ENCODE measurements at regions not wholly inside any gene's neighbourhood (a gene's known extent, or its start where the extent isn't known, plus 50 kb on each side); places are given as distances from the start of the nearest gene placed in this dataset.

- peaks cover 0 to 3% of the 10 kb centered on the region in 2 donors for H3K4me1 ChIP-seq
- no peak for DNase-seq (ENCODE audit: low spot score)
- no peak overlapping the region for H3K27ac ChIP-seq
- H3K9me3 ChIP-seq: no peaks in the 10 kb centered on the region
- TF ChIP-seq CTCF (IDR thresholded peaks at IDR 0.05): no peak
- H3K4me3 ChIP-seq: no peak overlapping the region
- H3K27me3 ChIP-seq: no peaks in the 10 kb centered on the region
- H3K36me3 ChIP-seq: no peaks in the 10 kb centered on the region
These were observed 997.6 kb upstream of the CITED2 start for GRCh38 chr6:140372064-140372463.

GRCh38 chr6:140370976-140371870 is 996.8 kb upstream of the CITED2 start:
- DNase-seq (ENCODE audit: low spot score): no peak
- H3K4me3 ChIP-seq: no peak overlapping the region
- H3K9me3 ChIP-seq: no peaks in the 10 kb centered on the region
- H3K36me3 ChIP-seq: no peaks in the 10 kb centered on the region
- no peak for TF ChIP-seq CTCF (IDR thresholded peaks at IDR 0.05)
- H3K27ac ChIP-seq: peak overlapping the region in 1 of 2 donors; percentile 16
- no peaks in the 10 kb centered on the region for H3K27me3 ChIP-seq
- H3K4me1 ChIP-seq: peaks cover 0 to 3% of the 10 kb centered on the region in 2 donors

GRCh38 chr6:140370441-140370840 is 996.0 kb upstream of the CITED2 start:
- TF ChIP-seq CTCF (IDR thresholded peaks at IDR 0.05): no peak
- H3K9me3 ChIP-seq: no peaks in the 10 kb centered on the region
- H3K4me1 ChIP-seq: peaks cover 0 to 3% of the 10 kb centered on the region in 2 donors
- H3K27me3 ChIP-seq: no peaks in the 10 kb centered on the region
- no peak for DNase-seq (ENCODE audit: low spot score)
- no peak overlapping the region for H3K4me3 ChIP-seq
- H3K36me3 ChIP-seq: no peaks in the 10 kb centered on the region
- H3K27ac ChIP-seq: no peak overlapping the region

GRCh38 chr6:140366991-140367390 is 992.5 kb upstream of the CITED2 start:
- no peak for TF ChIP-seq CTCF (IDR thresholded peaks at IDR 0.05)
- peaks cover 0 to 3% of the 10 kb centered on the region in 2 donors for H3K4me1 ChIP-seq
- H3K27me3 ChIP-seq: no peaks in the 10 kb centered on the region
- DNase-seq (ENCODE audit: low spot score): no peak
- no peaks in the 10 kb centered on the region for H3K9me3 ChIP-seq
- H3K36me3 ChIP-seq: no peaks in the 10 kb centered on the region
- H3K27ac ChIP-seq: no peak overlapping the region
- no peak overlapping the region for H3K4me3 ChIP-seq

- no peak for DNase-seq (ENCODE audit: low spot score)
- Histone ChIP-seq H3K9me3 (no peaks in the 10 kb centered on the region), H3K4me1 (no peaks in the 10 kb centered on the region), H3K27me3 (no peaks in the 10 kb centered on the region), H3K36me3 (no peaks in the 10 kb centered on the region), H3K4me3 (no peak overlapping the region), H3K27ac (no peak overlapping the region)
- TF ChIP-seq CTCF (IDR thresholded peaks at IDR 0.05): no peak
These were observed 990.5 kb upstream of the CITED2 start for GRCh38 chr6:140364916-140365315.

All from right atrium auricular region (tissue), 2 donors.